IPS-18a (cell line): ENCODE measurements at regions not wholly inside any gene's neighbourhood (a gene's known extent, or its start where the extent isn't known, plus 50 kb on each side); places are given as distances from the start of the nearest gene placed in this dataset.
"Not testable (repeated sequence)": the region's sequence is repeated elsewhere in the genome, so short reads cannot be mapped to it uniquely, and the experiment has no call there.

Experiments
- H3K27ac ChIP-seq: one replicate; pipeline ENCODE4 v1.5.1; 2013; ENCODE audit warnings: low read length
- H3K27me3 ChIP-seq: one replicate; pipeline ENCODE4 v1.6.1; 2013; ENCODE audit warnings: mild to moderate bottlenecking, low read length; ENCODE audit not compliant: control insufficient read depth, insufficient read depth
- H3K36me3 ChIP-seq: one replicate; pipeline ENCODE4 v1.6.1; 2013; ENCODE audit warnings: low read depth, low read length; ENCODE audit not compliant: control insufficient read depth
- H3K4me1 ChIP-seq: one replicate; pipeline ENCODE4 v1.6.1; 2013; ENCODE audit warnings: low read depth, low read length; ENCODE audit not compliant: control insufficient read depth
- H3K4me3 ChIP-seq: one replicate; pipeline ENCODE4 v1.5.1; 2013; ENCODE audit warnings: low read length
- H3K9ac ChIP-seq: one replicate; pipeline ENCODE4 v1.6.1; 2013; ENCODE audit warnings: mild to moderate bottlenecking, low read length, moderate library complexity
- H3K9me3 ChIP-seq: one replicate; pipeline ENCODE4 v1.6.1; 2013; ENCODE audit warnings: low read depth, low read length; ENCODE audit not compliant: control insufficient read depth

DNA sequence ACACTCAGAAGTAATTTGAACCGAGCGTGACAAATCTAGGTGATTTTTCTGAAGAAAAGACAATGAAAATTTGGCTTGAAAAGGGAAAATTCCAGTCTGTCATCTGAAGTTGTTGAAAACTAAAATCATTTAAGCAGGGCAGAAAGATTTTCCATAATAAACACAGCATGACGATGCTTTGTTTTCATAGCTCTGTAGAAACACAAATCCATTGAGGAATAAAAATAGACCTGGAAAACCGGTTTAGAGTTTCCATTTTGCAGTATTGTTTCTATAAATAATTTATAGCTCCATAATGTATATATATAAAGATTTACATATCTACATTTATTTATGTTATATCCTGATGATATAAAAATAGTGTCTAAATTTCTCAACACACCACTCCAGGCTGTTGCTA is 1918.5 kb upstream of the FLRT2 start:
- Histone ChIP-seq H3K4me1 (no peaks in the 10 kb centered on the region), H3K4me3 (no peak overlapping the region), H3K27me3 (no peaks in the 10 kb centered on the region), H3K27ac (no peak overlapping the region), H3K9ac (no peak overlapping the region), H3K36me3 (no peaks in the 10 kb centered on the region), H3K9me3 (no peaks in the 10 kb centered on the region)

- no peak overlapping the region for H3K27ac ChIP-seq
- H3K9me3 ChIP-seq: no peaks in the 10 kb centered on the region
- no peaks in the 10 kb centered on the region for H3K27me3 ChIP-seq
- H3K4me3 ChIP-seq: no peak overlapping the region
- H3K36me3 ChIP-seq: no peaks in the 10 kb centered on the region
- no peak overlapping the region for H3K9ac ChIP-seq
- no peaks in the 10 kb centered on the region for H3K4me1 ChIP-seq
Observed at GRCh38 chr14:83611906-83612390, 1918.0 kb upstream of the FLRT2 start.

- Histone ChIP-seq H3K9ac (no peak overlapping the region), H3K36me3 (no peaks in the 10 kb centered on the region), H3K4me1 (no peaks in the 10 kb centered on the region), H3K9me3 (no peaks in the 10 kb centered on the region), H3K27me3 (no peaks in the 10 kb centered on the region), H3K27ac (no peak overlapping the region), H3K4me3 (no peak overlapping the region)
Observed at GRCh38 chr14:83614956-83615355, 1915.0 kb upstream of the FLRT2 start.

DNA sequence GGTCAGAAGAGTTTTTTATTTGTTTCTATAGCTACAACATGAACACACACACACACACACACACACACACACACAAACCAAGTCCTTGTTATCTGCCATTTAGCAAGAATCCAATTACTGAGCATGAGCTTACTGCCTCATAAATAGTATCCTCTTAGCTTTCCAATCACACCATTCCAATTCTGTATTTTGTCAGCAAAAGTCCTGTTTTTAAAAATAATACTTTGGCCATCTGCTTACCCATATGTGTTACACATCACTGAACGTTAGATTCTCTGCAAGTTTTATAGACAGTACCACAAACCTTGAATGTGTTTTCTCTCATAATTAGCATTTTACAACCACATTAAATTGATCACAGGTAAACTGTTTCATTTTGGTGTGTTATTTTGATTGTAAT is 1905.4 kb upstream of the FLRT2 start:
- no peak overlapping the region for H3K4me3 ChIP-seq
- H3K4me1 ChIP-seq: no peaks in the 10 kb centered on the region
- H3K9ac ChIP-seq: no peak overlapping the region
- H3K9me3 ChIP-seq: no peaks in the 10 kb centered on the region
- no peak overlapping the region for H3K27ac ChIP-seq
- H3K36me3 ChIP-seq: no peaks in the 10 kb centered on the region
- H3K27me3 ChIP-seq: no peaks in the 10 kb centered on the region

- no peak overlapping the region for H3K9ac ChIP-seq
- no peaks in the 10 kb centered on the region for H3K27me3 ChIP-seq
- no peaks in the 10 kb centered on the region for H3K4me1 ChIP-seq
- no peaks in the 10 kb centered on the region for H3K9me3 ChIP-seq
- H3K27ac ChIP-seq: no peak overlapping the region
- H3K36me3 ChIP-seq: no peaks in the 10 kb centered on the region
- H3K4me3 ChIP-seq: no peak overlapping the region
Observed at GRCh38 chr14:83632375-83632774, 1897.6 kb upstream of the FLRT2 start.

DNA sequence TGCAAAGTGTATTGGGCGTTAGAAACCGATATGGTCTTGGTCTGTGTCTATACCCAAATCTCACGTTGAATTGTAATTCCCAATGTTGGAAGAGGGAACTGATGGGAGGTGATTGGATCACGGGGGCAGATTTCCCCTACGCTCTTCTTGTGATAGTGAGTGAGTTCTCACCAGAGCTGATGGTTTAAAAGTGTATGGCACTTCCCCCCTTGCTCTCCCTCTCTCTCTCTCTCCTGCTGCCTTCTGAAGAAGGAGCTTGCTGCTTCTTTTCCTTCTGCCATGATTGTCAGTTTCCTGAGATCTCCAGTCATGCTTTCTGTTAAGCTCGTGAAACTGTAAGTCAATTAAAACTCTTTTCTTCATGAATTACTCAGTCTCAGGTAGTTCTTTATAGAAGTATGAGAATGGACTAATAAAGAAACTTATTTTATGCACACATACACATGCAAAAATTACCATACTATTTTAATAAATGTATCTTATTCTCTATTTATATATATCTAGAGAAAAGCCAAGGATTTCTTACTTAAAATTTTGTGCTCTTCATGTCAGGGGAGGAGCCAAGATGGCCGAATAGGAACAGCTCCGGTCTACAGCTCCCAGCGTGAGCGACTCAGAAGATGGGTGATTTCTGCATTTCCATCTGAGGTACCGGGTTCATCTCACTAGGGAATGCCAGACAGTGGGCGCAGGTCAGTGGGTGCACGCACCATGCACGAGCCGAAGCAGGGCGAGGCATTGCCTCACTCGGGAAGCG is 1891.0 kb upstream of the FLRT2 start:
- no peaks in the 10 kb centered on the region for H3K27me3 ChIP-seq
- H3K9ac ChIP-seq: no peak overlapping the region
- H3K4me1 ChIP-seq: no peaks in the 10 kb centered on the region
- no peak overlapping the region for H3K27ac ChIP-seq
- H3K9me3 ChIP-seq: no peaks in the 10 kb centered on the region
- no peaks in the 10 kb centered on the region for H3K36me3 ChIP-seq
- no peak overlapping the region for H3K4me3 ChIP-seq

GRCh38 chr14:83639505-83639875 is 1890.5 kb upstream of the FLRT2 start:
- not testable (repeated sequence) for H3K27me3 ChIP-seq, H3K36me3 ChIP-seq, H3K9me3 ChIP-seq, H3K4me1 ChIP-seq, H3K4me3 ChIP-seq, H3K27ac ChIP-seq, H3K9ac ChIP-seq

- Histone ChIP-seq H3K4me1 (no peaks in the 10 kb centered on the region), H3K9ac (no peak overlapping the region), H3K27ac (no peak overlapping the region), H3K9me3 (no peaks in the 10 kb centered on the region), H3K4me3 (no peak overlapping the region), H3K27me3 (no peaks in the 10 kb centered on the region), H3K36me3 (no peaks in the 10 kb centered on the region)
Observed at GRCh38 chr14:83646228-83646627, 1883.7 kb upstream of the FLRT2 start.

DNA sequence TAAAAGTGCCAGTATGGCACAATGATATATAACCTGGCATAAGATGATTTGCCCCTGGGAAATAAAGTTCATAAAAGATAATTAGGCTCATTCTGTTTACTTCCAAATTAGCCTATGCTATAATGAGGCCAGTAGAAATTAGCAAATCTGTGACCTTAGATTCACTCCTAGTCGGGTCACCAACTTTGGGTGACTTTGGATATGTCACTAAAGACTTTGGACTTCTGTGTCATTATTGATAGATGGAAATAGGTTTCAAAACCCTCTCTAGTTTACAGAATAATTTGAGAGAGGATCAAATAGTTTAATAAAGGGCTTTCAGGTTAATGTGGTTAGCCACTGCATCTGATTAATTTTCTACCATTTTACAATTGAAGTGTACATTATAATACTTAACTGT is 1869.3 kb upstream of the FLRT2 start:
- Histone ChIP-seq H3K9me3 (no peaks in the 10 kb centered on the region), H3K27ac (no peak overlapping the region), H3K4me1 (peaks cover 14% of the 10 kb centered on the region), H3K9ac (no peak overlapping the region), H3K4me3 (no peak overlapping the region), H3K36me3 (no peaks in the 10 kb centered on the region), H3K27me3 (no peaks in the 10 kb centered on the region)

DNA sequence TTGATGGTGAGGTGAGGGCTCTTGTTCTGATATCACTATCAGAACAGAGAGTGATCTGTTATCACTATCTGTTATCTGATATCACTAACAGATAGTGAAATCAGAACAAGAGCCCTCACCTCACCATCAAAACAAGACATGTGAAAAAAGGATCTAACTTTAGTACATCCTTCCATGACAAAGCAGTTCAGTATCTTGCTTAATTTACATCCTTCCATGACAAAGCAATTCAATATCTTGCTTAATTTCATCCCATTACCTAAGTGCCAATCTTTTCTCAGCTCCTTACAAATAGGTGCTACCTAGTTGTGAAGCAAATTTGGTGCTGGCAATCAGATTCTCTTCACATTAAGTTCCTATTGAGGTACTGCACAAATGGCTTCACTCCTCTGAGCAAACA is 1865.6 kb upstream of the FLRT2 start:
- H3K9me3 ChIP-seq: no peaks in the 10 kb centered on the region
- H3K36me3 ChIP-seq: no peaks in the 10 kb centered on the region
- peaks cover 14% of the 10 kb centered on the region for H3K4me1 ChIP-seq
- H3K27me3 ChIP-seq: no peaks in the 10 kb centered on the region
- H3K27ac ChIP-seq: no peak overlapping the region
- no peak overlapping the region for H3K4me3 ChIP-seq
- H3K9ac ChIP-seq: no peak overlapping the region

- Histone ChIP-seq H3K36me3 (no peaks in the 10 kb centered on the region), H3K9ac (no peak overlapping the region), H3K4me3 (no peak overlapping the region), H3K27me3 (no peaks in the 10 kb centered on the region), H3K27ac (no peak overlapping the region), H3K9me3 (no peaks in the 10 kb centered on the region), H3K4me1 (no peaks in the 10 kb centered on the region)
Observed at GRCh38 chr14:83689265-83689664, 1840.7 kb upstream of the FLRT2 start.

- Histone ChIP-seq H3K27me3 (no peaks in the 10 kb centered on the region), H3K9ac (no peak overlapping the region), H3K4me1 (peaks cover 5% of the 10 kb centered on the region), H3K27ac (no peak overlapping the region), H3K4me3 (no peak overlapping the region), H3K9me3 (no peaks in the 10 kb centered on the region), H3K36me3 (no peaks in the 10 kb centered on the region)
Observed at GRCh38 chr14:83697099-83697498, 1832.8 kb upstream of the FLRT2 start.
